ENCODE measurements at regions not wholly inside any gene's neighbourhood (a gene's known extent, or its start where the extent isn't known, plus 50 kb on each side); places are given as distances from the start of the nearest gene placed in this dataset.
"Not testable (repeated sequence)": the region's sequence is repeated elsewhere in the genome, so short reads cannot be mapped to it uniquely, and the experiment has no call there.

DNA sequence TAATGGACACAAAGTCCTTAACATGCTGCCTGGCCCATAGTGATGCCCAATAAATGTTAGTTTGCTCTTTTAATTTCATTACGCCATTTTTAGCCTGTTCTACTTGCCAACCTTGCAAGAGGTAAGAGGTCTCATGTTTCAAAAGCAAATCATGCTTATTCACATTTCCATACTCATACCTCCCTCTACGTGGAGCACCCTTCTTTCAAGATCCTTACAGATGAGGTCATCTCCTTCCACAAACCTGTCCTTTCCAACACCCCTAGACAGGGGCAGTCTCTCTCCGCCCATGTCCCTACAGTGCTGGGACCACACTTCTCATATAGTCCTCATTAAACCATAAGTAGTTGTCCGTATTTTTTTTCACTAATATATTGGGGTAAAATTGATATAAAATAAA lies 271.3 kb downstream of the FGFR2 start:
- no peak for DNase-seq (ENCODE audit: low read depth, low spot score)

DNA sequence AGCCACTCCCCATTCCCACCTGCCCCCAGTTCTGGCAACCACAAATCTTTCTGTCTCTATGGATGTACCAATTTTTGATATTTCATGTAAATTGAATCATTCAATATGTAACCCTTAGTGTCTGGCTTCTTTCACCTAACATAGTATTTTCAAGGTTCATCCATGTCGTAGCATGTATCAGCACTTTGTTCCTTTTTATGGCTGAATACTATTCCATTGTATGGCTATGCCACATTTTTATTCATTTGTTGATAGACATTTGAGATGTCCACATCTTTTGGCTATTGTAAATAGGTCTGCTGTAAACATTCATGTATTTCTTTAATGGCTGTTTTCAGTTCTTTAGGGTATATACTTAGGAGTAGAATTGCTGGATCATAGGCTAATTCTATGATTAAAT lies 270.5 kb downstream of the FGFR2 start:
- no peak for DNase-seq (ENCODE audit: low read depth, low spot score)

DNA sequence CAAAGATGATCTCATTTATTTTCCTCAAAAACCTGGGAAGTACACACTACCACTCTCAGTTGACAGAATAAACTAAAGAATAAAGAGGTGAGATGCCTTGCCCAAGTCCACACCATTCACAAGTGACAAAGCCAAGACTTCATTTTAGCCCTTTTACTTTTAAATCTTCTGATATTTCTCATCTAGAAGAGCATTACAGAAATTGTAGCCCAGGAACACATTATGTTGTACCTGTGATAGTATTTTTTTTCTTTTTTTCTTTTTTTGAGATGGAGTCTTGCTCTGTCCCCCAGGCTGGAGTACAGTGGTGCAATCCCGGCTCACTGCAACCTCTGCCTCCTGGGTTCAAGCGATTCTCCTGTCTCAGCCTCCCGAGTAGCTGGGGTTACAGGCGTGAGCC lies 268.6 kb downstream of the FGFR2 start:
- DNase-seq (ENCODE audit: low read depth, low spot score) = not testable (repeated sequence)

DNA sequence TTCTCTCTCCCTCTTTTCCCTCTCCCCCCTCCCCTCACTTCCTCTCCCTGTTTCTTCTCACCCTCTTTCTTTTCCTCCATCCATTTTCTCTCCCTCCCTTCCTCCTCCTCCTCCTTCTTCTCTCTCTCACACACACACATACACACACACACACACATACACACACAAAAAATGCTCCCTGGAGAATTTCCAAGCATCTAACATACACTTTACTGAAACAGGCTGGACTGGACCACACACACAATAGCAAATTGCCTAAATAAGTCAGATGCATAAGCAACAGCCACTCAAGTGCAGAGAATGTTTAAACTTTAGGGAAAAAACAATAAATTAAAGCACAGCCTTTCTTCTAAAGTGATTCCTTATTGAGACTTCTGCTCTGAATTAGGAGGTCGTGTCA lies 267.7 kb downstream of the FGFR2 start:
- DNase-seq (ENCODE audit: low read depth, low spot score) = no peak

DNA sequence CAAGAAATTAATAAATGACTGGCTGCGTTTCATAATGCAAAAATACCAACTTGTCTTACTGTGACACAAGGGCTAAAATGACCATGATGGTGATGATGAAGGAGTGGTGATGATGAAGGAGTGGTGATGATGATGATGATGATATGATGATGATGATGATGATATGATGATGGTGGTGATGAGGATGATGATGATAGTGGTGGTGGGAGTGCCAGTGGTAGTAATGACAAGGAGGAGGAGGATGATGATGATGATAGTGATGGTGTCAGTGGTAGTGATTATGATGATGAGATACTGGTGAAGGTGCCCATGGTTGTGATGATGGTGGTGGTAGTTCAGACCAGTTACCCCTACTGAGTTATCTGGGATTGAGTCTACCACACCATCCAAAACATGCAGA lies 265.9 kb downstream of the FGFR2 start:
- DNase-seq (ENCODE audit: low read depth, low spot score) = no peak

DNA sequence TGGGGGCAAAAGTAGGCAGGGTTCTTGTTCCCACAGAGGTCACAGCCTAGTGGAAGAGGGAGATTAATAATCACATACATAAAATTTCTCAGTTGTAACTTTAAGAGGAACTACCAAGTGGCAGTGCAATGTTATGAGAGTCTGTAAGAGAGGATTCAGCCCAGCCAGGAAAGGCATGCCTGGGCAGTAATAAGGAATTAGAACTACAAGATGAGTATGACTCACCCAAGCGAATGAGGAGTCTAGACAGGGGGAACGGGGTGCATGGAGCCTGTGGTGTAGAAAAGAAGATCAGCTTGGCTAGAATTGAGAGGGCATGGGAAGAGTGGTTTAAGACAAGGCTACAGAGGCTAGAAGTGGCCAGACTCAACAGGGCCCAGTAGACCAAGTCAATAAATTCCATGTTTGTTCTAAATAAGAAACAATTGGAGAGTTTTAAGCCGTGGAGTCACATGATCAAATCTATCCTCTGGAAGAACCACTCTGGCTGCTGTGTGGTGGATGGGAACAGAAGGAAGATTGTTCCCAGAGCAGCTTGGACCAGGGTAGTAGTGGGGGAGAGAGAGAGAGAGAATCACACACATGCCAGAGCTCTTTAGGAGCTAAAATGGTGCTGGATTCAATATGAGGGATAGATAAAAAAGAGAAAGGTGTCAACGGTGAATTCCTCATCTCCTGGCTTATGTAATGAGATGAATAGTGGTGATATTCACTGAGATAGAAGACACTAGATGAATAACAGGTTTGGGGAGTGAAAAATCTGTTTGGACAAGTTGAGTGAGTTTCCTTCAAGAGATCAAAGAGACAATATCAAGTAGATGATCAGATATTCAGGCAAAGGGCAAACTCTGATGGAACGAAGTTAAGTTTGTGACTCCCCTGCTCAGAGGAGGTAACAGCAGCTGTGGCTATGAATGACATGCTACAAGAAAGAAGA lies 265.1 kb downstream of the FGFR2 start:
- DNase-seq (ENCODE audit: low read depth, low spot score) = no peak

DNA sequence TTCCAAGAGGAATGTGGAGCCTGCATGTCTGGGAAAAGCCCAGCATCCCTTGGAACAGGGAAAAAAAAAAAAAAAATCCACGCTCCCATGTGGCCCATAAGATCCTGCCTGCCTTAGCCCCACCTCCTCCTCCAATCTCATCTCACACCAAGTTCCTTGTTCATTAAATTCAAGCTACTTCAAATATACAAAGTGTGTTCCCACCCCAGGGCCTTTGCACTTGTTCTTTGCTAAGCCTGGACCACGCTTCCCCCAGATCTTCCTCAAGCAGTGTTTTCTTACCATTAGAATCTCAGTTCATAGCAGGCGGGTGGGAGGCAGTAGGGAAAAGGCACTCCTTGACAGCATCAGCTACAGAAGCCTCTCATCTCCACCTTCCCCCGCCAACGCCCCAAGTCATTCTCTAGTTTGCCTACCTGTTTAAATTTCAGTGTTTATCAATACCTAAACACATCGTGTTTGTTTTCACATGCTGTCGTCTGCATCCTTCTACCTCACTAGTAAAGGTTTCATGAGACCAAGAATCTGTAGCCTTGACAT lies 262.8 kb downstream of the FGFR2 start:
- DNase-seq (ENCODE audit: low read depth, low spot score) = no peak

DNA sequence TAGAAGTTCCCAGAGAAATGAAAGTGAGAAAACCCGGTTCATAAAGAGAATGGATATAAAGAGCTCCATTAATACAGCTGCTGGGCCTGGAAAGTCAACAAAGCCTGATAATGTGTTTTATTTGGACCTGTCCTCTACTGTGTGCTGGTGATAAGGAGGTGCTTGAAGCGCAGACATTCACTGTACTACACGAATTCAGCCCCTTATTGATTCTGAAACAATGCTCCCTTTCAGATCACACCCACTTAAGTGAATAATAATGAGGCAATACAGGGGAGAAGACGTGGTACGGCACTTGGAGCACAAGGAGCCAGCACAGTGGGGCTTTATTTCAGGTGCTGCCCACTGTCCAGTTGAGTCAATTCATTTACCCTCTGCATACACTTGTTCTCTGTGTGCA lies 260.8 kb downstream of the FGFR2 start:
- no peak for DNase-seq (ENCODE audit: low read depth, low spot score)

DNA sequence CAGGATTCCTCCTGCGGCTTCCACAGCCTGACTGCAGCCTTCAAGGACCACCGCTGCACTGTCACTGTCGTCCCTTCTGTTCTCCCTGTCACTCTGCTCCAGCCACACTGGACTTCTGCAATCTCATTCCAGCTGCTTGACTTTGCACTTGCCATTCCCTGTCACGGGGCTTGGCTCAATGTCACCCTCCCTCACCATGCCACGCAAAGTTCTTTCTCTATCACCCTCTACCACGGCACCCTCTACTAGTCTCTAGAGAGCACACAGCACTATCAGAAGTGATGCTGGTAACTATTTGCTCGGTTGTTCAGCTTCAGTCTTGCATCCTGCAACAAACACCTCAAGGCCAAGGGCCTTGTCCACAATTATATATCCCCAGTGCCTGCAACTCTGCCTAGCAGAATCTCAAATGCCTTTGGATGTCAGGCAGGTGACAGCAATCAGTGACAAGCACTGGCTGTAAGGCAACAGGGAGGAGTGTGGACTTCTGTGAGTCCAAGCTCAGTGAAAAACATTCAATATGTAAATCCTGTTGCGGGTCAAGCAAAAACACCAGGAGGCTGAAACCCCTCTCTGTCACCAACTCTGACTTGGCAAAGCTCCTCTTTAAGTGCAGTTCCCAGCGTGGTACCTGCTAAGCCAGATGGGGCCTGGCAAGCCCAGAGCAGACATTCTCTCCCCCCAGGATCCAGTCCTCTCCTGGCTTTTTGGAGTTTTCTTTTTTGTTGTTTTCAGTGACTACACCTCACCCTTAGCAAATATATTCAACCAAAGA lies 259.9 kb downstream of the FGFR2 start:
- DNase-seq (ENCODE audit: low read depth, low spot score) = no peak

DNA sequence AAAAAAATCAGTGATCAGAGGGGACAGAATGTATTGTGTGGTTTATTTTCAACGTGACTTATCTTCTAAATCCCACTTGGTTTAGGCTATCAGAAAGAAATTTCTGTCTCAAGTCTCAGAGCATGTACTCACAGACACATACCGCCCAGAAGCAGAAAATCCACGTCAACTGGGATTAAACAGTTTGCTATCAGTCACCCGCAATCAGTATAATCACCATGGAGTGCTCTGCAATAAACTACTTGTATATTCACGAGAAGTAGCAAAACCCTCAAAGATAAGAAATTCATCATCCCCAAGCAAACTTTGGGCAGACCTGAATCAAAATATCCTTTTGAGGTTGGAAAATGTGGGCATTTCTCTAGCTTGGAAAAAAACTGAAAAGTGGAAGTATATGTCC lies 259.1 kb downstream of the FGFR2 start:
- no peak for DNase-seq (ENCODE audit: low read depth, low spot score)

DNA sequence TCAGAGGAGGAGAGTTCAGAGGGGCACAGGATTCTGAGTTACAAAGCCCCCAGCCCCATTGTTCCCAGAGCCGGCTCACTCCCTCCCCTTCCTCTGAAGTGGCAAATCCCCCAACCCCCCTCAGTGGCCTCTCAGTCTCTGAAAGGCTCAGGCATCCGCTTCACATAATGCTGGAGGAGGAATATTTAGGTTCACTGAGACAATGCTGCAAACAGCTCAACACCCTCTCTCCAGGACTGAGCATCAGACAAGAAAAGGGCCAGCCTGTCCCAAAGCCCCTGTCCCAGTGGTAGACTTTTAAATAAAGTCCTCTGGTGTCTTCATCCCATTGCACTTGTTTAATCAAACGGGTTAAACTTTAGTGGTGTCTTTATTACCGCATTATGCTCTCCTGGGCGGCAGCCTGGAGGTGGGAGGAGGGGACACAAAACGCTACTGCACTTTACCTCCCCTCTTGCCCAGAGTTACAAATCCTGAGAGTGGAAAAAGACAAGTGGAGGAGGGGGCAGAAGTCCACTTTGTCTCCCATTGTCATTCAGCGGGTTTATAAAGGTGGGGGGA lies 257.9 kb downstream of the FGFR2 start:
- no peak for DNase-seq (ENCODE audit: low read depth, low spot score)

DNA sequence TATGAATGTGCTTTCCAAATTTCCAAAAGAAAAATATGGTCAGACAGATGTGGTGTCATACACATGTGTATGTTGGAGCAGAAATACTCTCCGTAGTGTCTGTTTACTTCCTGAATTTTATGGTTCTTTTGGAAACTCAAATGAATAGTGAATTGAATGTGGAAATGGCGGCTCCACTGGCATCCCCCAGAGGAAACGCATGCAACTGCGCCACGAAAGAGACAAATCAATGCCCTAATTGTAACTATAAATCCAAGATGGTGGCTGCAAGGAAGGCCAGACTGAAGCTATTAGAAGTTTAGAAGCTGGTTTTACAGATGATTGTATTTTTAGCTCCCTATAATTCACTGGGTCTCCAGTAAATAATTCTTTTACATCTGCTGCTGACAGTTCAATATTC lies 246.7 kb downstream of the FGFR2 start:
- DNase-seq (ENCODE audit: low read depth, low spot score) = no peak

DNA sequence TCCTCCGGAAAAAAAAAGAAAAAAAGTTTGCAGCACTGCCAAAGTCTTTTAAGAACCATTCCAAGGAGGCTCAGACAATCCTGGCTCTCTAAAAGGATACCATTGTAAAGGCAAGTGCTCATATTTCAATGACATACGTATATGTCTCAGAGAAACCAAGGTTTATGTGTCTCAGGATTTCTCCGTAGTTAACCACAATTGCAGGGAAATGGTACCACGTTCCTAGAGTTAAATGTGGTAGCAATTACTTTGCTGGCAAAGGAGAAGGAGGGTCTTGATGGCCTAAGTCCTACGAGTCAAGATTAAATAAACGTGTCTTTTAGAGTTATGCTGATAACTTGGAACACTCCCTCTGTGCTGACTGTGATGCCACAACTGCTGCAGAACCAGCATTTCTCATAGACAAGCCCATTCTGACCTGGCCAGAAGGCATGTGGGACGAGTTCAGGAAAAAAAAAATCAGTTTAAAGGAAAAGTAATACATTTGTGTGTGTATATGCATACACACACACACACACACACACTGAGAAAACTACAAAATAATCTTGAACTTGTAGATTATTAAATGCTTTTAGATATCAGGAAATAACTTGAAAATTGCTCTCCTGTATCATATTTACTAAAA lies 245.9 kb downstream of the FGFR2 start:
- DNase-seq (ENCODE audit: low read depth, low spot score) = no peak

DNA sequence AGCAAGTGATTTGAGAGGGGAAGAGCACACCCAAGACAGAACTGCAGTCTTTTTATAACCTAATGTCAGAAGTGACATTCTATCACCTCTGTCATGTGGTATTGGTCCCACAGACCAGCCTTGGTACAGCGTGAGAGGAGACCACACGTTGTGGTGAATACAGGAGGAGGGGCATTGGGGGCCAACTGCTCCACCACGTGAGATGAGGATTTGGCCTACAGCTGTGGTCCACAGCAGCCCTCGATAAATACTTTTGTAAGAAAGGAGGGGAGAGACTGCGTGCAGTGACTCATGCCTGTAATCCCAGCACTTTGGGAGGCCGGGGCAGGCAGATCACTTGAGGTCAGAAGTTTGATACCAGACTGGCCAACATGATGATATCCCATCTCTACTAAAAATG lies 243.1 kb downstream of the FGFR2 start:
- no peak for DNase-seq (ENCODE audit: low read depth, low spot score)

DNA sequence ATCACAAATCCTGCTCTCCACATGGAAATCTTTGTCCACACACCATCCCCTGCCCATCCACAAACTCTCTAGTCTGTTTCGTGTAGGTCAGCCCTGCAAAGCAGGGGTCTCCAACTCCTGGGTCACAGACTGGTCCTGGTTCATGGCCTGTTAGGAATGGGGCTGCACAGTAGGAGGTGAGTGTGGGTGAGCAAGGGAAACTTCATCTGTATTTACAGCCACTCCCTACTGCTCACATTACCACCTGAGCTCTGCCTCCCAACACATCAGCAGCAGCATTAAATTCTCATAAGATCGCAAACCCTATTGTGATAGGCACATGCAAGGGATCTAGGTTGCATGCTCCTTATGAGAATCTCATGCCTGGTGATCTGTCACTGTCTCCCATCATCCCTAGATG lies 242.1 kb downstream of the FGFR2 start:
- DNase-seq (ENCODE audit: low read depth, low spot score) = no peak

DNA sequence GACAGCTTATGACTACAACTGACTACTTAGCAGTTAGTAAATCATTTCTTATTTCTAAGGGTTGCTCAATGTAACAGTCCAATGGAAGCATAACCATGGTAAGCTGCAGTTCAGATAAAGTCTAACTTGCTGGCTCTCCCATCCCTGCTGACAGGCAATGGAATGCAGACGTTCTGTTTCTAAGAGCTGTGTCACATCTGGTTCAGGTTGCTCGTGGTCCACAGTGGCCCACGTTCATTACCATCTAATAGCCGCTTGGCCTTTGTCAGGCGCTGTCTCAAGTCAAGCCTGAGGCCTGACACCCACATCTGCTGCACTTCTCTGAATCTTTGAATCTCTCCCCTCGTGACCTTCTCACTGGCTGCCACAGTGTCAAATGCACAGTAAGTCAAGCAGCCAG lies 240.8 kb downstream of the FGFR2 start:
- no peak for DNase-seq (ENCODE audit: low read depth, low spot score)

DNA sequence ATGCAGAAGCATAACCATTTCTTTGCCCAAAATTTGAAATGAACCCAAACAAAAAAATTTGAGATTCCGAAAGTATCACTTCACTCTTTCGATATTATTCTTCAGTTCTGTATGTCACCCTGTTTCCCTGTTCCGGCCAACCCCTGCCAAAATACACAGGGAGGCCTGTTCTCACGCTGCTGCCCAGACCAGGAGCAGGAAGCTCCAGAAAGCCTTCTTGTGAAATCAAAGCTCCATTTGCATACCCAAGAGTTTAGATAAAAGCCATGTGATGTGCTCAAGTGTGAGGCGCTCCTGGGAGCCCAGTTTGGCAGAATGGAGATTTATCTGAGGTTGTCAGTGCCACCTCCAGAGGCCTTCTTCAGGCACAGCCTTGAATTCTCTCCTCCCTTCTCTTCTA lies 236.2 kb downstream of the FGFR2 start:
- DNase-seq (ENCODE audit: low read depth, low spot score) = no peak

DNA sequence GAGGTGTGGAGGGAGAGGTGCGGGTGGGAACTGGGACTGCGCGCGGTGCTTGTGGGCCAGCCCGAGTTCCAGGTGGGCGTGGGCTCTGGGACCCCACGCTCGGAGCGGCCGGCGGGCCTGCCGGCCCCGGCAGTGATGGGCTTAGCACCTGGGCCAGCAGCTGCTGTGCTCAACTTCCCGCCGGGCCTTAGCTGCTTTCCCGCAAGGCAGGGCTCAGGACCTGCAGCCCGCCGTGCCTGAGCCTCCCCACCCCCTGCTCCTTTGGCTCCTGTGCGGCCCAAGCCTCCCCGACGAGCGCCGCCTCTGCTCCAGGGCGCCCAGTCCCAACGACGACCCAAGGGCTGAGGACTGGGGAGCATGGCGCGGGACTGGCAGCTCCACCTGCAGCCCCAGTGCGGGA lies 232.7 kb downstream of the FGFR2 start:
- no peak for DNase-seq (ENCODE audit: low read depth, low spot score)

DNA sequence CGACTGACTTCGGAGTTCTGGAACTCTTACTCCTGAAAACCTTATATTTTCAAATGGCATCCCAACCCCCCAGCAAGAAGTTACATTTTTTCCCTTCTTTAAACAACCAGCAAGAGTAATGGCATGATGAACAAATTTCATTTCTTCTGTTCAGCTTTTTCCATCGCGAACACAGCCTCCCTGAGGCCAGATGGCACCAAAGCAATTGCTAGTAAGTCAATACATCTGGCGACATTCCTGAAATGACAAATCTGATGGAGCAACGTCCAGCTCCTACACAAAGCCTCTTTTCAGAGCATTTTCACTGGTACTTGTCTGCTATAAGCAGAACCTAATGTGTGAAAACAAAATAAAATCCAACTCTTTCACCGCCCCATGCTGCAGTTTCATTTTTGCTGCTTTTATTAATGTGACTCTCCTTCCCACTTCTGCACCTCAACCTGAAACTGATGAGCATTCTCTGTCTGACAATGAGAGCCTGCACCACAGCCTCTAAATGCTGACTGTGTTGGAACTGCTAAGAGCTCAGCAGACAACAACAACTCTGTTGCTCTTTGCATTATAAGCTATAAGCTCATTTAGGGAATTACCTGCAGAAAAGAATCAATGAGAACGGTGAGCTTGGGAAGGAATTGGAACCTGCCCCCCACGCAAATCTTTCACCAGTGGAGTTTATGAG lies 229.8 kb downstream of the FGFR2 start:
- no peak for DNase-seq (ENCODE audit: low read depth, low spot score)

DNA sequence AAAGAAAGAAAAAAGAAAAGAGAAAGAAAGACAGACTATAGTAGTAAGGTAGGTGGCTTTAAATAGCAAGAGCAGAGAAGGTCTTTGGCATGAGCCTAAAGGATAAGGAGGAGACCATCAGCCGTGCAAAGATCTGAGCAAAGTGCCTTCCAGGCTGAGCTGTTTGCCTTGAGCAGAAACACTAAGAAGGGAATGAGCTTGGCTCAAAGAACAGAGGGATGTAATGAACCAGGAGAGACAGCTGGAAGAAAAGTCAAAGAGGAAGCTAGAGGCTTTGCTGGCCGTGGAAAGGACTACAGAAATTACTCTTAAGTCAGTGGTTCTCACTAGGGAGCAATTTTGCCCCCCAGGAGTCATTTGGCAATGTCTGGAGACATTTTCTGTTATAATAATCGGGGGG lies 228.6 kb downstream of the FGFR2 start:
- no peak for DNase-seq (ENCODE audit: low read depth, low spot score)

DNA sequence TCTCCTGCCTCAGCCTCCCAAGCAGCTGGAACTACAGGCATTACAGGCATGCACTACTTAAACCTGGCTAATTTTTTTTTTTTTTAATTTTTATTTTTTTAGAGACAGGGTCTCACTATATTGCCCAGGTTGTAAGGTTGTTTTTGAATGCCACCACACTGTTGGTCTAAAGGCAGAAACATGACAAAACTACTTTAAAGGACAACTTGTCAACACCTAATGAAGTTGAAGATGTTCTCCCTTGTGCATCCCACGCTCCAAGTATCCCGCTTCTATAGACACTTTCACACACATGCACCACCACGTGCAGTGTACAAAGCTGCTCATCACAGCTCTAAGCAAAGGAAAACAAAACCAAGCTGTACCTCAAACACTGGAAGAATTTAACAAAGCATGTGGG lies 226.4 kb downstream of the FGFR2 start:
- no peak for DNase-seq (ENCODE audit: low read depth, low spot score)
